ENCODE measurements at regions not wholly inside any gene's neighbourhood (a gene's known extent, or its start where the extent isn't known, plus 50 kb on each side); places are given as distances from the start of the nearest gene placed in this dataset.

- no peak for DNase-seq (ENCODE audit: low read depth)
- POLR2A ChIA-PET: no interaction called here
- H3K27me3 ChIP-seq (ENCODE audit: control insufficient read depth, insufficient read depth, low read length): no peaks in the 10 kb centered on the region
- no peaks in the 10 kb centered on the region for H3K36me3 ChIP-seq (ENCODE audit: control insufficient read depth, insufficient read depth, low read length)
- no peak overlapping the region for H3K4me3 ChIP-seq (ENCODE audit: low read depth, low read length)
- CTCF ChIA-PET: no interaction called here
- no peak for TF ChIP-seq CTCF (IDR thresholded peaks at IDR 0.05; ENCODE audit: insufficient read depth, low read depth, low read length)
These were observed 585.4 kb downstream of the AACS start for GRCh38 chr12:125650587-125650986.

GRCh38 chr12:125651625-125652024 is 586.4 kb downstream of the AACS start:
- H3K36me3 ChIP-seq (ENCODE audit: control insufficient read depth, insufficient read depth, low read length): no peaks in the 10 kb centered on the region
- DNase-seq (ENCODE audit: low read depth): no peak
- TF ChIP-seq CTCF (IDR thresholded peaks at IDR 0.05; ENCODE audit: insufficient read depth, low read depth, low read length): no peak
- no peak overlapping the region for H3K4me3 ChIP-seq (ENCODE audit: low read depth, low read length)
- H3K27me3 ChIP-seq (ENCODE audit: control insufficient read depth, insufficient read depth, low read length): no peaks in the 10 kb centered on the region
- ChIA-PET POLR2A (no interaction called here), CTCF (no interaction called here)

- DNase-seq (ENCODE audit: low read depth): no peak
- CTCF ChIA-PET: no interaction called here
- POLR2A ChIA-PET: no interaction called here
- Histone ChIP-seq H3K27me3 (ENCODE audit: control insufficient read depth, insufficient read depth, low read length) (no peaks in the 10 kb centered on the region), H3K4me3 (ENCODE audit: low read depth, low read length) (no peak overlapping the region), H3K36me3 (ENCODE audit: control insufficient read depth, insufficient read depth, low read length) (no peaks in the 10 kb centered on the region)
- TF ChIP-seq CTCF (IDR thresholded peaks at IDR 0.05; ENCODE audit: insufficient read depth, low read depth, low read length): no peak
These were observed 587.4 kb downstream of the AACS start for GRCh38 chr12:125652681-125653080.

- Histone ChIP-seq H3K36me3 (ENCODE audit: control insufficient read depth, insufficient read depth, low read length) (no peaks in the 10 kb centered on the region), H3K27me3 (ENCODE audit: control insufficient read depth, insufficient read depth, low read length) (no peaks in the 10 kb centered on the region), H3K4me3 (ENCODE audit: low read depth, low read length) (no peak overlapping the region)
- DNase-seq (ENCODE audit: low read depth): no peak
- no peak for TF ChIP-seq CTCF (IDR thresholded peaks at IDR 0.05; ENCODE audit: insufficient read depth, low read depth, low read length)
- CTCF ChIA-PET: no interaction called here
- POLR2A ChIA-PET: no interaction called here
These were observed 592.4 kb downstream of the AACS start for GRCh38 chr12:125657681-125658080.

GRCh38 chr12:125674554-125675338 is 609.5 kb downstream of the AACS start:
- Histone ChIP-seq H3K4me3 (ENCODE audit: low read depth, low read length) (no peak overlapping the region), H3K27me3 (ENCODE audit: control insufficient read depth, insufficient read depth, low read length) (no peaks in the 10 kb centered on the region), H3K36me3 (ENCODE audit: control insufficient read depth, insufficient read depth, low read length) (no peaks in the 10 kb centered on the region)
- no peak for TF ChIP-seq CTCF (IDR thresholded peaks at IDR 0.05; ENCODE audit: insufficient read depth, low read depth, low read length)
- ChIA-PET POLR2A (no interaction called here), CTCF (no interaction called here)
- no peak for DNase-seq (ENCODE audit: low read depth)
